H1 (cell line): ENCODE measurements at regions not wholly inside any gene's neighbourhood (a gene's known extent, or its start where the extent isn't known, plus 50 kb on each side); places are given as distances from the start of the nearest gene placed in this dataset.

Source experiments
- CTCF ChIA-PET: fragments of 300-600 bp; sonication (Branson Sonifier 250); formaldehyde crosslinking; loops from one replicate; lab custom pipeline; 2021; ENCODE audit not compliant: partially characterized antibody; lab: Charles Lee
- POLR2A ChIA-PET: fragments of 300-600 bp; sonication (Branson Sonifier 250); formaldehyde crosslinking; loops from one replicate; lab custom pipeline; 2021; ENCODE audit warnings: inconsistent platforms; ENCODE audit not compliant: partially characterized antibody; lab: Charles Lee
- DNase-seq, 2 experiments: peaks; one replicate each; pipeline versions ENCODE4 v3.0.0 to v3.0.0-alpha.2; 2010 to 2022; ENCODE audit warnings: low spot score in 2 of 2, low read depth in 1 of 2, mixed read lengths in 1 of 2
- FAIRE-seq: peaks from 2 replicates; lab custom pipeline; 2011; peaks lifted over from hg19 to GRCh38; lab: Jason Lieb, UNC
- H2AFZ ChIP-seq: 2 replicates; pipeline ENCODE4 v1.8.1; 2012; ENCODE audit warnings: low read length, inconsistent platforms
- H2AK5ac ChIP-seq: 2 replicates; pipeline ENCODE4 v1.6.1; 2013; ENCODE audit warnings: low read depth, low read length
- H2BK120ac ChIP-seq: replicated peaks from 2 replicates; pipeline ENCODE3; 2013; ENCODE audit warnings: low read depth, low read length, inconsistent platforms
- H2BK12ac ChIP-seq: 2 replicates; pipeline ENCODE4 v1.6.1; 2013; ENCODE audit warnings: low read depth, low read length
- H2BK15ac ChIP-seq: 2 replicates; pipeline ENCODE4 v1.6.1; 2013; ENCODE audit warnings: low read length
- H2BK20ac ChIP-seq: 2 replicates; pipeline ENCODE4 v1.6.1; 2013; ENCODE audit warnings: low read length
- H2BK5ac ChIP-seq: 2 replicates; pipeline ENCODE4 v1.6.1; 2013; ENCODE audit warnings: low read depth, low read length
- H3K14ac ChIP-seq: 2 replicates; pipeline ENCODE4 v1.6.1; 2013; ENCODE audit warnings: inconsistent platforms; ENCODE audit not compliant: insufficient read length
- H3K18ac ChIP-seq: 2 replicates; pipeline ENCODE4 v1.6.1; 2013; ENCODE audit warnings: low read length; ENCODE audit errors: extremely low read depth
- H3K23ac ChIP-seq: 2 replicates; pipeline ENCODE4 v1.6.1; 2013; ENCODE audit warnings: inconsistent platforms; ENCODE audit not compliant: insufficient read length
- H3K23me2 ChIP-seq: 2 replicates; pipeline ENCODE4 v1.6.1; 2013; ENCODE audit warnings: low read depth, low read length
- H3K27ac ChIP-seq: 2 replicates; pipeline ENCODE4 v1.6.1; 2011; ENCODE audit warnings: low read depth, low read length, inconsistent platforms
- H3K27me3 ChIP-seq, 4 experiments: replicated peaks in 1 of 4; 1 replicate in 1 of 4; 2 replicates in 3 of 4; pipeline versions ENCODE4 v1.6.1 to v1.8.1; 2011 to 2013; ENCODE audit warnings: low read length in 3 of 4, mild to moderate bottlenecking in 3 of 4, inconsistent platforms in 2 of 4, mixed read lengths in 2 of 4, moderate library complexity in 1 of 4; ENCODE audit not compliant: control insufficient read depth in 3 of 4, insufficient read depth in 3 of 4; ENCODE audit errors: extremely low read depth in 1 of 4
- H3K36me3 ChIP-seq, 4 experiments: 2 replicates each; pipeline versions ENCODE4 v1.6.1 to v1.8.1; 2011 to 2013; ENCODE audit warnings: mild to moderate bottlenecking in 4 of 4, low read length in 3 of 4, moderate library complexity in 2 of 4, control low read depth in 1 of 4, inconsistent platforms in 1 of 4; ENCODE audit not compliant: insufficient read depth in 4 of 4, control insufficient read depth in 2 of 4
- H3K4ac ChIP-seq: replicated peaks from 2 replicates; pipeline ENCODE3; 2013; ENCODE audit warnings: low read length, low read depth, mixed read lengths, inconsistent platforms; ENCODE audit not compliant: insufficient read length
- H3K4me1 ChIP-seq, 4 experiments: replicated peaks in 1 of 4; 1 replicate in 1 of 4; 2 replicates in 3 of 4; pipeline versions ENCODE4 v1.6.1 to v1.8.1; 2011 to 2013; ENCODE audit warnings: low read length in 3 of 4, inconsistent platforms in 2 of 4, mixed read lengths in 1 of 4; ENCODE audit not compliant: insufficient read depth in 4 of 4, control insufficient read depth in 3 of 4
- H3K4me2 ChIP-seq, 2 experiments: 2 replicates each; pipeline versions ENCODE4 v1.6.1 to v1.8.1; 2011 to 2013; ENCODE audit warnings: low read depth in 2 of 2, low read length in 2 of 2, control low read depth in 1 of 2, inconsistent platforms in 1 of 2, mild to moderate bottlenecking in 1 of 2; ENCODE audit not compliant: insufficient read depth in 1 of 2
- H3K4me3 ChIP-seq, 4 experiments: fragments of 200-600, 300-600 bp in 1 of 4; sonication (generic), shearing (Covaris generic), sonication (Bioruptor Twin) in 1 of 4; 2 replicates each; pipeline versions ENCODE4 v1.5.1 to v1.8.1; 2011 to 2016; ENCODE audit warnings: low read length in 4 of 4, low read depth in 3 of 4, control low read depth in 2 of 4, inconsistent platforms in 2 of 4, mild to moderate bottlenecking in 2 of 4, mixed read lengths in 1 of 4, moderate library complexity in 1 of 4; ENCODE audit not compliant: insufficient read depth in 2 of 4; ENCODE audit errors: extremely low read depth in 1 of 4
- H3K56ac ChIP-seq: replicated peaks from 2 replicates; pipeline ENCODE3; 2013; ENCODE audit warnings: low read depth, mild to moderate bottlenecking, mixed read lengths, low read length, inconsistent platforms; ENCODE audit not compliant: insufficient read length
- H3K79me1 ChIP-seq: 2 replicates; pipeline ENCODE4 v1.6.1; 2013; ENCODE audit warnings: low read depth, low read length, control low read depth
- H3K79me2 ChIP-seq, 2 experiments: 2 replicates each; pipeline versions ENCODE4 v1.6.1 to v1.8.1; 2012 to 2013; ENCODE audit warnings: low read length in 2 of 2, mild to moderate bottlenecking in 2 of 2, inconsistent platforms in 1 of 2; ENCODE audit not compliant: insufficient read depth in 2 of 2, control insufficient read depth in 1 of 2
- H3K9ac ChIP-seq, 4 experiments: replicated peaks in 1 of 4; 1 replicate in 1 of 4; 2 replicates in 3 of 4; pipeline versions ENCODE4 v1.6.1 to v1.8.1; 2011 to 2013; ENCODE audit warnings: low read depth in 3 of 4, low read length in 3 of 4, control low read depth in 2 of 4, mild to moderate bottlenecking in 2 of 4, moderate library complexity in 2 of 4, inconsistent platforms in 1 of 4; ENCODE audit errors: extremely low read depth in 1 of 4
- H3K9me3 ChIP-seq, 2 experiments: 2 replicates each; pipeline versions ENCODE4 v1.6.1 to v1.8.1; 2012 to 2013; ENCODE audit warnings: mild to moderate bottlenecking in 2 of 2, moderate library complexity in 2 of 2, control low read depth in 1 of 2, inconsistent platforms in 1 of 2, low read depth in 1 of 2, low read length in 1 of 2, mixed read lengths in 1 of 2; ENCODE audit not compliant: insufficient read depth in 2 of 2
- H4K20me1 ChIP-seq, 2 experiments: replicated peaks in 1 of 2; 2 replicates each; pipeline versions ENCODE3 to v1.8.1; 2011 to 2013; ENCODE audit warnings: inconsistent platforms in 2 of 2, low read length in 2 of 2, mild to moderate bottlenecking in 1 of 2; ENCODE audit not compliant: insufficient read depth in 2 of 2, control insufficient read depth in 1 of 2
- H4K5ac ChIP-seq: 2 replicates; pipeline ENCODE4 v1.6.1; 2013; ENCODE audit warnings: low read length, low read depth, mixed read lengths, inconsistent platforms; ENCODE audit not compliant: insufficient read length
- H4K8ac ChIP-seq: 2 replicates; pipeline ENCODE4 v1.8.0; 2013; ENCODE audit warnings: mild to moderate bottlenecking, moderate library complexity, low read length, inconsistent platforms; ENCODE audit not compliant: insufficient read depth; ENCODE audit errors: extremely low read depth
- H4K91ac ChIP-seq: replicated peaks from 2 replicates; pipeline ENCODE3; 2013; ENCODE audit warnings: low read length, mixed read lengths, inconsistent platforms; ENCODE audit not compliant: insufficient read length
- BCL11A ChIP-seq, 2 experiments: IDR thresholded peaks; one replicate each; pipeline ENCODE4 v1.6.1; 2011; ENCODE audit warnings: low read depth in 2 of 2, low read length in 2 of 2, mild to moderate bottlenecking in 2 of 2
- CBX8 ChIP-seq: fragments of 300-800, 300-1000 bp; sonication (generic); IDR thresholded peaks from 2 replicates; pipeline ENCODE4 v1.7.1; 2016; ENCODE audit warnings: low read depth, low read length, borderline replicate concordance
- CEBPB ChIP-seq: IDR thresholded peaks from 2 replicates; pipeline ENCODE4 v1.6.1; 2012; ENCODE audit warnings: low read depth, low read length
- CTBP2 ChIP-seq: IDR thresholded peaks from 2 replicates; pipeline ENCODE4 v1.7.0; 2011; ENCODE audit warnings: borderline replicate concordance, mild to moderate bottlenecking, moderate library complexity, mixed read lengths, low read length; ENCODE audit not compliant: insufficient read depth, insufficient read length
- EGR1 ChIP-seq: IDR thresholded peaks from 2 replicates; pipeline ENCODE4 v1.6.1; 2011; ENCODE audit warnings: low read depth, low read length, borderline replicate concordance
- EZH2 ChIP-seq: fragments of 200-600 bp; sonication (generic); IDR thresholded peaks from 2 replicates; pipeline ENCODE4 v1.7.1; 2012; ENCODE audit warnings: low read depth, mild to moderate bottlenecking, moderate library complexity, low read length, inconsistent platforms; ENCODE audit not compliant: severe bottlenecking
- FOSL1 ChIP-seq: IDR thresholded peaks from 2 replicates; pipeline ENCODE4 v1.6.1; 2011; ENCODE audit warnings: mild to moderate bottlenecking, low read depth, low read length, moderate library complexity; ENCODE audit not compliant: insufficient read depth
- KDM5A ChIP-seq: fragments of 200-600 bp; IDR thresholded peaks from 2 replicates; pipeline ENCODE4 v1.7.1; 2012; ENCODE audit warnings: mild to moderate bottlenecking, low read length, inconsistent platforms, mixed read lengths
- POLR2A ChIP-seq, 2 experiments: IDR thresholded peaks; 1 replicate in 1 of 2; 2 replicates in 1 of 2; pipeline ENCODE4 v1.6.1; 2011; ENCODE audit warnings: low read depth in 2 of 2, low read length in 2 of 2, mild to moderate bottlenecking in 2 of 2; ENCODE audit errors: control extremely low read depth in 1 of 2
- POLR2AphosphoS5 ChIP-seq: IDR thresholded peaks from 2 replicates; pipeline ENCODE4 v1.6.1; 2011; ENCODE audit warnings: low read depth, low read length
- POU5F1 ChIP-seq: IDR thresholded peaks from 2 replicates; pipeline ENCODE4 v1.6.1; 2011; ENCODE audit warnings: low read depth, mild to moderate bottlenecking, low read length, moderate library complexity
- RNF2 ChIP-seq: fragments of 200-900, 300-1000 bp; sonication (generic); IDR thresholded peaks from 2 replicates; pipeline ENCODE4 v1.7.1; 2016; ENCODE audit warnings: borderline replicate concordance, low read depth, mild to moderate bottlenecking, antibody characterized with exemption, low read length; ENCODE audit not compliant: poor library complexity, severe bottlenecking; ENCODE audit errors: missing control alignments
- WGBS, 2 experiments: shearing (Covaris generic) in 1 of 2; methylation state at CpG; one replicate each; pipeline versions ENCODE4 v1.1.6 to v1.1.7; 2013 to 2015; ENCODE audit warnings: low lambda C conversion rate in 2 of 2, mixed read lengths in 2 of 2, inconsistent platforms in 1 of 2, low coverage in 1 of 2, missing lambda C conversion rate in 1 of 2; ENCODE audit not compliant: insufficient replicate concordance in 2 of 2, insufficient coverage in 1 of 2, insufficient read length in 1 of 2; ENCODE audit errors: extremely low coverage in 1 of 2, missing lambda C conversion rate in 1 of 2; 5-methylcytosine and 5-hydroxymethylcytosine counted together
- TF ChIP-seq, protein P1 (sequence below): IDR thresholded peaks from 2 replicates; pipeline ENCODE4 v1.6.1; 2012; ENCODE audit warnings: inconsistent platforms
- TF ChIP-seq, protein P2 (sequence below): IDR thresholded peaks from 2 replicates; pipeline ENCODE4 v1.6.1; 2011; ENCODE audit warnings: low read length, improper control_type of control experiment

DNA sequence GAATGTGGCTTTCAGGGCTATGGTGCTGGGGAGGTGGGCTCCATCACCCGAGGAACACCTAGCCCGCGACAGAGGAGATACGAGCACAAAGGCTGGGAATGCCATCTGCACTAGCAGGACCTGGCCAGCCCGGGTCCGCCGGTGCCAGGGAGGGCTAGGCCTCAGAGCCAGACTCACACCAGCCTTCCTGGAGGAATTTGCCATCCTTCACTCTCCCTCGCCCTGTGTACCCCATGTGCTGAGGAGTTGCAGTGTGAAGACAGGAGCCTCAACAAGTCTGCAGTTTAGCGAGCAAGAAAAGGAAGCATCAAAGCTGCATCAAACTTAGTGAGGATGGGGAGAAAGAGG, 123.6 kb upstream of the JCAD start:
- Histone ChIP-seq H3K4me1 (no peaks in the 10 kb centered on the region), H3K9me3 (no peaks in the 10 kb centered on the region), H3K4me3 (no peak overlapping the region), H3K23me2 (no peaks in the 10 kb centered on the region), H4K5ac (no peak overlapping the region), H4K91ac (no peak overlapping the region), H2BK5ac (no peak overlapping the region), H4K8ac (peak overlapping the region; percentile 62; the same call in 1 of the 2 replicates), H3K4ac (no peak overlapping the region), H3K27me3 (no peaks in the 10 kb centered on the region), H3K23ac (no peak overlapping the region), H2BK20ac (no peak overlapping the region), H2BK120ac (no peak overlapping the region), H3K56ac (no peak overlapping the region), H3K14ac (no peak overlapping the region), H3K4me2 (no peak overlapping the region), H2BK15ac (no peak overlapping the region), H2AFZ (no peak overlapping the region), H3K9ac (no peak overlapping the region), H3K79me1 (no peaks in the 10 kb centered on the region), H3K18ac (no peak overlapping the region), H2BK12ac (no peak overlapping the region), H2AK5ac (no peak overlapping the region), H3K79me2 (no peaks in the 10 kb centered on the region), H4K20me1 (no peaks in the 10 kb centered on the region), H3K27ac (no peak overlapping the region), H3K36me3 (no peaks in the 10 kb centered on the region)
- DNase-seq (no peak), FAIRE-seq (no peak)
- ChIA-PET POLR2A (no interaction called here), CTCF (no interaction called here)
- WGBS, 2 experiments: 77% methylated on average over 9 of the region's 9 CpGs; no CpG with 5 or more reads in 1 of the 2 experiments
- TF ChIP-seq POLR2AphosphoS5 (no peak), POLR2A (IDR thresholded peaks at IDR 0.05; ENCODE audit: control extremely low read depth in 1 of 2, low read depth in 2 of 2, low read length in 2 of 2) (no peak), CEBPB (no peak), KDM5A (no peak), CTBP2 (no peak), CBX8 (no peak), FOSL1 (no peak), EZH2 (no peak), RNF2 (no peak), EGR1 (no peak), BCL11A (IDR thresholded peaks at IDR 0.05; ENCODE audit: low read depth in 2 of 2, low read length in 2 of 2) (no peak), POU5F1 (no peak)
- TF ChIP-seq, protein P1, sequence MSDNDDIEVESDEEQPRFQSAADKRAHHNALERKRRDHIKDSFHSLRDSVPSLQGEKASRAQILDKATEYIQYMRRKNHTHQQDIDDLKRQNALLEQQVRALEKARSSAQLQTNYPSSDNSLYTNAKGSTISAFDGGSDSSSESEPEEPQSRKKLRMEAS: no peak
- TF ChIP-seq, protein P2, sequence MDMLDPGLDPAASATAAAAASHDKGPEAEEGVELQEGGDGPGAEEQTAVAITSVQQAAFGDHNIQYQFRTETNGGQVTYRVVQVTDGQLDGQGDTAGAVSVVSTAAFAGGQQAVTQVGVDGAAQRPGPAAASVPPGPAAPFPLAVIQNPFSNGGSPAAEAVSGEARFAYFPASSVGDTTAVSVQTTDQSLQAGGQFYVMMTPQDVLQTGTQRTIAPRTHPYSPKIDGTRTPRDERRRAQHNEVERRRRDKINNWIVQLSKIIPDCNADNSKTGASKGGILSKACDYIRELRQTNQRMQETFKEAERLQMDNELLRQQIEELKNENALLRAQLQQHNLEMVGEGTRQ: no peak
